GM12865 (cell line): ENCODE measurements at regions not wholly inside any gene's neighbourhood (a gene's known extent, or its start where the extent isn't known, plus 50 kb on each side); places are given as distances from the start of the nearest gene placed in this dataset.
"Not testable (repeated sequence)": the region's sequence is repeated elsewhere in the genome, so short reads cannot be mapped to it uniquely, and the experiment has no call there.

Experiments used
- DNase-seq: peaks from one replicate; pipeline ENCODE4 v3.0.0; 2010; ENCODE audit warnings: low read depth
- H3K4me3 ChIP-seq: 2 replicates; pipeline ENCODE4 v1.5.1; 2011; ENCODE audit warnings: mild to moderate bottlenecking, low read depth, low read length, control low read depth
- CTCF ChIP-seq: IDR thresholded peaks from 2 replicates; pipeline ENCODE4 v1.5.1; 2011; ENCODE audit warnings: low read length, control low read depth, low read depth, inconsistent platforms; ENCODE audit not compliant: insufficient read depth; ENCODE audit errors: missing control alignments

DNA sequence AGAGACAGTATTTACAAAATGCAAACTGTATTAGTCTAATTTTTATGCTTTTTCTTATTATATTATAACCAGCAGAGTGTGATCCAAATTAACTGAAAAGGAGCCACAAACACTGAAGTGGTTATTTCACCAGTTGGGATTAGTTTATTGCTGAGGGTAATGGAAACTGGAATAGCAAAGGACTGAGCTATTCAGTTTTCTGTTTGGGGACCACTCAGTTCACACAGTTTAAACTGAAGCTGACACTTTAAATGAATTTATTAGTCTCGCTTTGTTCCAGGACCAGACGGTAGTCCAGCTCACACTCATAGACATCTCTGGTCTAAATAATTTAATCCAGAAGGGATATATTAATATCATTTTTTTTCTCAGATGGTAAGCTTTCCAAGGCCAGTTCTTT is 410.7 kb downstream of the LTN1 start:
- TF ChIP-seq CTCF = no peak
- no peak for DNase-seq

GRCh38 chr21:28581311-28581731 is 411.4 kb downstream of the LTN1 start:
- DNase-seq, H3K4me3 ChIP-seq: not testable (repeated sequence)

More for the DNA sequence above, 410.7 kb downstream of the LTN1 start:
- H3K4me3 ChIP-seq = no peak overlapping the region

GRCh38 chr21:28580585-28580984 is 412.1 kb downstream of the LTN1 start:
- TF ChIP-seq CTCF = no peak
- DNase-seq = no peak
- H3K4me3 ChIP-seq = no peak overlapping the region

GRCh38 chr21:28579986-28580550 is 412.6 kb downstream of the LTN1 start:
- TF ChIP-seq CTCF = no peak
- no peak for DNase-seq
- no peak overlapping the region for H3K4me3 ChIP-seq

GRCh38 chr21:28568692-28569091 is 424.0 kb downstream of the LTN1 start:
- no peak overlapping the region for H3K4me3 ChIP-seq
- DNase-seq = no peak
- TF ChIP-seq CTCF = no peak

DNA sequence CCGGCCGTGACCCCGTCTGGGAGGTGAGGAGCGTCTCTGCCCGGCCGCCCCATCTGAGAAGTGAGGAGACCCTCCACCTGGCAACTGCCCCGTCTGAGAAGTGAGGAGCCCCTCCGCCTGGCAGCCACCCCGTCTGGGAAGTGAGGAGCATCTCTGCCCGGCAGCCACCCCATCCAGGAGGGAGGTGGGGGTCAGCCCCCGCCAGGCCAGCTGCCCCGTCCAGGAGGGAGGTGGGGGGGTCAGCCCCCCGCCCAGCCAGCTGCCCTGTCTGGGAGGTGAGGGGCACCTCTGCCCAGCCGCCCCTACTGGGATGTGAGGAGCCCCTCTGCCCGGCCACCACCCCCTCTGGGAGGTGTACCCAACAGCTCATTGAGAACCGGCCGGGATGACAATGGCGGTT is 428.7 kb downstream of the LTN1 start:
- not testable (repeated sequence) for DNase-seq, H3K4me3 ChIP-seq

- no peak for DNase-seq
- H3K4me3 ChIP-seq = no peak overlapping the region
- TF ChIP-seq CTCF = no peak
These were observed 430.9 kb downstream of the LTN1 start for GRCh38 chr21:28561772-28562171.

DNA sequence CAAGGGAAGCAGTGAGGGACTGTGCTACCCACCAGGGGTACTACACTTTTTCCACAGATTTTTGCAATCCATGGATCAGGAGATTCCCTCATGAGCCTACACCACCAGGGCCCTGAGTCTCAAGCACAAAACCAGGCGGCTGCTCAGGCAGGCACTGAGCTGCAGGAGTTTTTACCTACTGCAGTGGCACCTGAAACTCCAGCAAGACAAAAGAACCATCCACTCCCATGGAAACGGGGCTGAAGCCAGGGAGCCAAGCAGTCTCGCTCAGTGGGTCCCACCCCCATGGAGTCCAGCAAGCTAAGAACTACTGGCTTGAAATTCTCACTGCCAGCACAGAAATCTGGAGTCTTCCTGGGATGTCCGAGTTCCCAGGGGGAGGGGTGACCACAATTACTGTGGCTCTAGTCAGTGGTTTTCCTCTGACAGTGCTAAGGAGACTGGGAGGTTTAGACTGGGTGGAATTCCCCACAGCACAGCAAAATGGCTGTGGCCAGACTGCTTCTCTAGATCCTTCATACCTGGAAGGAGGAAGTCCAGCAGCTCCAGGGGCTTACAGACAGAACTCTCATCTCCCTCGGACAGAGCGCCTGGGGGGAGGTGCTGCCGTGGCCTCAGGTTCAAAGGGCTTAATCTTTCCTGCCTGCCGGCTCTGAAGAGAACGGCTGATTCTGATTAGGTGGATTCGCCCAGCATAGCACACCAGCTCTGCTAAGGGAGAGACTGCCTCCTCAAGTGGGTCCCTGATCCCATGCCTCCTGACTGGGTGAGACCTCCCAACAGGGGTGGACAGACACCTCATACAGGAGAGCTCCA is 437.8 kb downstream of the LTN1 start:
- TF ChIP-seq CTCF = no peak
- DNase-seq = no peak
- no peak overlapping the region for H3K4me3 ChIP-seq
